Keratinocyte (primary cell): ENCODE measurements at regions not wholly inside any gene's neighbourhood (a gene's known extent, or its start where the extent isn't known, plus 50 kb on each side); places are given as distances from the start of the nearest gene placed in this dataset.

ENCODE experiments used
- DNase-seq: peaks from one replicate; pipeline ENCODE4 v3.0.0-alpha.2; 2011; ENCODE audit warnings: low read depth, missing footprints, low spot score
- FAIRE-seq: peaks from 2 replicates; lab custom pipeline; 2011; peaks lifted over from hg19 to GRCh38; lab: Jason Lieb, UNC
- H2AFZ ChIP-seq: 2 replicates; pipeline ENCODE4 v1.6.0; 2012; ENCODE audit warnings: low read length, control low read depth, inconsistent platforms; ENCODE audit not compliant: control insufficient read depth
- H3K27ac ChIP-seq: 2 replicates; pipeline ENCODE4 v1.5.1; 2011; ENCODE audit warnings: low read length; ENCODE audit not compliant: control insufficient read depth, insufficient read depth
- H3K27me3 ChIP-seq: 3 replicates; pipeline ENCODE4 v1.6.0; 2011; ENCODE audit warnings: low read length; ENCODE audit not compliant: control insufficient read depth, insufficient read depth; ENCODE audit errors: extremely low read depth
- H3K36me3 ChIP-seq, 2 experiments: 2 replicates in 1 of 2; 3 replicates in 1 of 2; pipeline ENCODE4 v1.5.1; 2011; ENCODE audit warnings: low read length in 2 of 2, mild to moderate bottlenecking in 1 of 2; ENCODE audit not compliant: control insufficient read depth in 2 of 2, insufficient read depth in 2 of 2; ENCODE audit errors: extremely low read depth in 1 of 2
- H3K4me1 ChIP-seq: 3 replicates; pipeline ENCODE4 v1.5.1; 2011; ENCODE audit warnings: low read length; ENCODE audit not compliant: control insufficient read depth, insufficient read depth; ENCODE audit errors: extremely low read depth
- H3K4me2 ChIP-seq: 3 replicates; pipeline ENCODE4 v1.6.0; 2011; ENCODE audit warnings: low read depth, low read length; ENCODE audit not compliant: control insufficient read depth, insufficient read depth; ENCODE audit errors: extremely low read depth
- H3K4me3 ChIP-seq, 3 experiments: fragments of 200-600 bp in 1 of 3; sonication (generic) in 1 of 3; 2 replicates in 2 of 3; 3 replicates in 1 of 3; pipeline ENCODE4 v1.5.1; 2011 to 2016; ENCODE audit warnings: low read length in 3 of 3, mild to moderate bottlenecking in 3 of 3, control low read depth in 2 of 3, inconsistent platforms in 1 of 3, low read depth in 1 of 3, mixed read lengths in 1 of 3, mixed run types in 1 of 3, moderate library complexity in 1 of 3; ENCODE audit not compliant: control insufficient read depth in 2 of 3, insufficient read depth in 2 of 3; ENCODE audit errors: extremely low read depth in 1 of 3
- H3K79me2 ChIP-seq: 2 replicates; pipeline ENCODE4 v1.6.0; 2012; ENCODE audit warnings: low read length; ENCODE audit not compliant: control insufficient read depth, insufficient read depth
- H3K9ac ChIP-seq: 3 replicates; pipeline ENCODE4 v1.6.0; 2011; ENCODE audit warnings: low read length; ENCODE audit not compliant: control insufficient read depth, insufficient read depth; ENCODE audit errors: extremely low read depth
- H3K9me1 ChIP-seq: 3 replicates; pipeline ENCODE4 v1.6.0; 2011; ENCODE audit warnings: low read length; ENCODE audit not compliant: control insufficient read depth, insufficient read depth; ENCODE audit errors: extremely low read depth
- H3K9me3 ChIP-seq: 2 replicates; pipeline ENCODE4 v1.5.1; 2012; ENCODE audit warnings: low read depth, low read length; ENCODE audit not compliant: control insufficient read depth
- H4K20me1 ChIP-seq: 3 replicates; pipeline ENCODE4 v1.6.0; 2011; ENCODE audit warnings: low read length; ENCODE audit not compliant: control insufficient read depth, insufficient read depth; ENCODE audit errors: extremely low read depth
- EZH2 ChIP-seq: IDR thresholded peaks from one replicate; pipeline ENCODE4 v1.6.1; 2012; ENCODE audit warnings: inconsistent platforms, mild to moderate bottlenecking, low read length, moderate library complexity
- dilution Hi-C: fragments of 300-500 bp; cut with MboI; formaldehyde crosslinking; loops from one replicate; pipeline ENCODE4 v1.7.0; 2020; ENCODE audit warnings: low sequenced_read_pairs; ENCODE audit not compliant: extremely low pct_ligation_motif_present
- TF ChIP-seq, protein P1 (sequence below), 3 experiments: IDR thresholded peaks in 1 of 3; conservative IDR thresholded peaks in 1 of 3; optimal IDR thresholded peaks in 1 of 3; 2 replicates in 2 of 3; 3 replicates in 1 of 3; pipeline versions ENCODE3 to v1.5.1; 2011; ENCODE audit warnings: low read length in 3 of 3, mild to moderate bottlenecking in 3 of 3, moderate library complexity in 2 of 3, control low read depth in 1 of 3, inconsistent platforms in 1 of 3; ENCODE audit not compliant: insufficient read depth in 2 of 3; ENCODE audit errors: extremely low read depth in 1 of 3

DNA sequence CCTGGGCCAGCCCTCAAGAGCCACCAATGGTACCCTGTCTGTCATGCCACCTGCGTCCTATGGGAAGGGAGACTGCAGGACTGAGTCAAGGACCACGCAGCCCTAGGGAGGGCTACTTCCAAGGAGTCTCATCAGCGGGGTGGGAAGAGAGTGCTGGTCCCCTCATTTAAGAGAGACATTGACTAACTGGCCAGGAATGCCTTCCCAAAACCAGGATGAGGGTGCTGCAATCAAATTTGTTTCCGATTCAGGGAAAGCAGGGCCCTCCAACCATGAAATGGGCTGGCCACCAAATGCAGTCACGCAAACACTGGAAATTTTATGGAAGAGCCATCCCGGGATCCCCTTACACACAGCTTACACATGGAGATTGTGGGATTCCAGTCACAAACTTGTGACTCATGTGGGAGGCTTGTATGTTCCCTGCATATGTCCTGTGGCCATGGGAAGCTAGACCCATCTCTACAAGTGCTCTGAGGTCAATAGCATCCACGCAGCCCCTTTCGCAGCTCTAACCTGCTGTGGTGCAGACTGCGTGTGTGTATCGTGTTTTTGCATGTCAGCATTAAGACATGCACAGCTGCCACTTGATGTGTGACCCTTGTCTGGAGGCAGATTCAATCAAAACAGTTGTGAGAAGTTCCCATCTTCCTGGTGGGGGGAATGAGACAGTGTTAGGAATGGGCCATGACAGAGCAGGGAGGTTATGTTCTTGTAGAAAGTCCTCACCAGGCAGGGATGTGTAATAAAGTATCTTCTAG lies 53.0 kb upstream of the CST7 start:
- FAIRE-seq, result no peak
- no peaks in the 10 kb centered on the region for H3K4me1 ChIP-seq
- H4K20me1 ChIP-seq, result no peaks in the 10 kb centered on the region
- no peaks in the 10 kb centered on the region for H3K27me3 ChIP-seq
- H3K4me2 ChIP-seq, result no peak overlapping the region
- H3K79me2 ChIP-seq, result no peaks in the 10 kb centered on the region
- H2AFZ ChIP-seq, result no peak overlapping the region
- no peaks in the 10 kb centered on the region for H3K36me3 ChIP-seq
- TF ChIP-seq, protein P1, sequence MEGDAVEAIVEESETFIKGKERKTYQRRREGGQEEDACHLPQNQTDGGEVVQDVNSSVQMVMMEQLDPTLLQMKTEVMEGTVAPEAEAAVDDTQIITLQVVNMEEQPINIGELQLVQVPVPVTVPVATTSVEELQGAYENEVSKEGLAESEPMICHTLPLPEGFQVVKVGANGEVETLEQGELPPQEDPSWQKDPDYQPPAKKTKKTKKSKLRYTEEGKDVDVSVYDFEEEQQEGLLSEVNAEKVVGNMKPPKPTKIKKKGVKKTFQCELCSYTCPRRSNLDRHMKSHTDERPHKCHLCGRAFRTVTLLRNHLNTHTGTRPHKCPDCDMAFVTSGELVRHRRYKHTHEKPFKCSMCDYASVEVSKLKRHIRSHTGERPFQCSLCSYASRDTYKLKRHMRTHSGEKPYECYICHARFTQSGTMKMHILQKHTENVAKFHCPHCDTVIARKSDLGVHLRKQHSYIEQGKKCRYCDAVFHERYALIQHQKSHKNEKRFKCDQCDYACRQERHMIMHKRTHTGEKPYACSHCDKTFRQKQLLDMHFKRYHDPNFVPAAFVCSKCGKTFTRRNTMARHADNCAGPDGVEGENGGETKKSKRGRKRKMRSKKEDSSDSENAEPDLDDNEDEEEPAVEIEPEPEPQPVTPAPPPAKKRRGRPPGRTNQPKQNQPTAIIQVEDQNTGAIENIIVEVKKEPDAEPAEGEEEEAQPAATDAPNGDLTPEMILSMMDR (optimal IDR thresholded peaks at IDR 0.05 in 1 of 3, IDR thresholded peaks at IDR 0.05 in 1 of 3, conservative IDR thresholded peaks at IDR 0.05 in 1 of 3; ENCODE audit: extremely low read depth in 1 of 3, insufficient read depth in 2 of 3, low read length in 3 of 3), result no peak
- H3K9me3 ChIP-seq, result no peaks in the 10 kb centered on the region
- H3K9me1 ChIP-seq, result no peaks in the 10 kb centered on the region
- dilution Hi-C loops, result no loop called here
- H3K9ac ChIP-seq, result no peak overlapping the region
- no peak overlapping the region for H3K4me3 ChIP-seq
- H3K27ac ChIP-seq, result no peak overlapping the region
- no peak for DNase-seq

DNA sequence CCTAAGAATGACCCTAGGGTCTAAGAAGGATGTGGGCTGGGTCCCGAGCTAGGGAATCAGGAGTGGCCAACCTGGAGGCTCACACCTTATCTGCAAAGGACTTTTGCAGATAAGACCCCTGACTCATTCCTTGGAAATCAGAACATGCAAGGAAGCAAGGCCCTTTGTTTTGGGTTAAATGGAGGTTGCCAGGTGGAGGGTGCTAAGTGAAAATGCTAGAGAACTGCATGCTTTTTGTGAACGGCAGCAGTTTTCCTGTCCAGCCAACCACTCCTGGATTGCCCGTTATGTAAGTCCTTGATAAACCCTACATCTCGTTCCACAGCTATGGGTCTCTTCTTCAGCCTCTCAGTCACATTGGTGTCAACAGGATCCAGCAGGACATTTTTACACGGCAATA lies 52.1 kb upstream of the CST7 start:
- H3K9me3 ChIP-seq, result no peaks in the 10 kb centered on the region

More for the DNA sequence above, 52.1 kb upstream of the CST7 start:
- Histone ChIP-seq H3K9ac (no peak overlapping the region), H3K79me2 (no peaks in the 10 kb centered on the region), H3K4me3 (no peak overlapping the region), H3K27me3 (no peaks in the 10 kb centered on the region), H2AFZ (no peak overlapping the region), H3K9me1 (no peaks in the 10 kb centered on the region), H3K4me2 (no peak overlapping the region), H3K4me1 (no peaks in the 10 kb centered on the region), H4K20me1 (no peaks in the 10 kb centered on the region), H3K27ac (no peak overlapping the region), H3K36me3 (no peaks in the 10 kb centered on the region)
- dilution Hi-C loops, result no loop called here
- TF ChIP-seq, protein P1 (optimal IDR thresholded peaks at IDR 0.05 in 1 of 3, IDR thresholded peaks at IDR 0.05 in 1 of 3, conservative IDR thresholded peaks at IDR 0.05 in 1 of 3; ENCODE audit: extremely low read depth in 1 of 3, insufficient read depth in 2 of 3, low read length in 3 of 3), result no peak
- TF ChIP-seq EZH2, result no peak
- FAIRE-seq (no peak), DNase-seq (no peak)
